ENCODE measurements at regions not wholly inside any gene's neighbourhood (a gene's known extent, or its start where the extent isn't known, plus 50 kb on each side); places are given as distances from the start of the nearest gene placed in this dataset.
A peak's percentile ranks its signal among the peaks of the same experiment; 100 is the strongest.

DNA sequence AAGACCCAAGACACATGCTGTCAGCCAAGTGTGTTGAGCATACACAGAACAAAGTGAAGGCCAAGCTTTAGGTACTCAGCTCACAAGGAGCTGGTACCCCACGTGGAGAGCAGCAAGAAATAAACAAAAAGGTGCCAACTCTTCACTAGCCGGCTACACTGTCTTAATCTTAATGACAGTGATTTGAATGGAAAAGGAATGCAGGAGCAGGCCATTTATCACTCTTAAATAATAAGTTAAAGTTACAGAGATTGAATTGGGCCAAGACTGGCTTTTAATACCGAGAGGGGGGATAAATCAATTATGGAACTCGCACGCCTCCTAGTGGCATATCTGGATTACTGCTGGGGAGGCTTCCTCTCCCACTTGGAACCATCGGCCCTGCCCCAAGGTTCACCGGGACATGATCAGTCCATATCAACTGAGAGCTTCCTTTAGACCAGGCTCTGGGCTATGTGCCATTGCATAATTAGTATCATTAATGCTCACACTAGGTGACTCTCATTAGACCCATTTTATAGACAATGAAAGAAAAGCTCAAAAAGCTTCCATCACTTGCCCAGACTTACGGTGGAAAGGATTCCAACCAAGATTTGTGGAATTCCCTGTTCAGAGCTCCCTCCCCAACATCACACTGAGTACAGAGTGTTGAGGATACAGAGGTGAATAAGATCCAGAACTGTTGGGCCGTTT, 94.0 kb downstream of the ACTL7B start:
- H3K36me3 Mint-ChIP-seq (ENCODE audit: low read depth): no peaks in the 10 kb centered on the region; the same call in 2 of the 3 replicates
- H3F3A ChIP-seq (replicated peaks; ENCODE audit: low read depth): no peaks in the 10 kb centered on the region
- H3K4me2 ChIP-seq: no peak overlapping the region
- H3K27ac ChIP-seq (ENCODE audit: low read depth): no peak overlapping the region
- H3K36me3 ChIP-seq (ENCODE audit: insufficient read depth): no peaks in the 10 kb centered on the region
- DNase-seq (ENCODE audit: low spot score): peak; percentile 79
- H3K27ac Mint-ChIP-seq: no peak overlapping the region
- no peaks in the 10 kb centered on the region for H3K79me2 ChIP-seq (replicated peaks; ENCODE audit: insufficient read depth)
- H3K9me2 ChIP-seq (ENCODE audit: insufficient read depth): peaks cover 11% of the 10 kb centered on the region; the same call in 1 of the 2 replicates
- no peak overlapping the region for H3K4me3 ChIP-seq
- no peak overlapping the region for H3K4me3 Mint-ChIP-seq
- ATAC-seq: peak; percentile 95
- H2AFZ ChIP-seq: peak overlapping the region; percentile 78
- H3K4me1 Mint-ChIP-seq: peaks cover 4% of the 10 kb centered on the region
- peaks cover 3% of the 10 kb centered on the region; the same call in 1 of the 3 replicates for H3K9me3 Mint-ChIP-seq
- no peaks in the 10 kb centered on the region for H4K20me1 ChIP-seq (replicated peaks; ENCODE audit: insufficient read depth)
- H3K4me1 ChIP-seq (ENCODE audit: insufficient read depth): no peaks in the 10 kb centered on the region
- no peaks in the 10 kb centered on the region for H3K27me3 ChIP-seq (ENCODE audit: insufficient read depth)
- H3K27me3 Mint-ChIP-seq (ENCODE audit: insufficient read depth, low read depth, poor library complexity): no peaks in the 10 kb centered on the region
- TF ChIP-seq, protein P1, sequence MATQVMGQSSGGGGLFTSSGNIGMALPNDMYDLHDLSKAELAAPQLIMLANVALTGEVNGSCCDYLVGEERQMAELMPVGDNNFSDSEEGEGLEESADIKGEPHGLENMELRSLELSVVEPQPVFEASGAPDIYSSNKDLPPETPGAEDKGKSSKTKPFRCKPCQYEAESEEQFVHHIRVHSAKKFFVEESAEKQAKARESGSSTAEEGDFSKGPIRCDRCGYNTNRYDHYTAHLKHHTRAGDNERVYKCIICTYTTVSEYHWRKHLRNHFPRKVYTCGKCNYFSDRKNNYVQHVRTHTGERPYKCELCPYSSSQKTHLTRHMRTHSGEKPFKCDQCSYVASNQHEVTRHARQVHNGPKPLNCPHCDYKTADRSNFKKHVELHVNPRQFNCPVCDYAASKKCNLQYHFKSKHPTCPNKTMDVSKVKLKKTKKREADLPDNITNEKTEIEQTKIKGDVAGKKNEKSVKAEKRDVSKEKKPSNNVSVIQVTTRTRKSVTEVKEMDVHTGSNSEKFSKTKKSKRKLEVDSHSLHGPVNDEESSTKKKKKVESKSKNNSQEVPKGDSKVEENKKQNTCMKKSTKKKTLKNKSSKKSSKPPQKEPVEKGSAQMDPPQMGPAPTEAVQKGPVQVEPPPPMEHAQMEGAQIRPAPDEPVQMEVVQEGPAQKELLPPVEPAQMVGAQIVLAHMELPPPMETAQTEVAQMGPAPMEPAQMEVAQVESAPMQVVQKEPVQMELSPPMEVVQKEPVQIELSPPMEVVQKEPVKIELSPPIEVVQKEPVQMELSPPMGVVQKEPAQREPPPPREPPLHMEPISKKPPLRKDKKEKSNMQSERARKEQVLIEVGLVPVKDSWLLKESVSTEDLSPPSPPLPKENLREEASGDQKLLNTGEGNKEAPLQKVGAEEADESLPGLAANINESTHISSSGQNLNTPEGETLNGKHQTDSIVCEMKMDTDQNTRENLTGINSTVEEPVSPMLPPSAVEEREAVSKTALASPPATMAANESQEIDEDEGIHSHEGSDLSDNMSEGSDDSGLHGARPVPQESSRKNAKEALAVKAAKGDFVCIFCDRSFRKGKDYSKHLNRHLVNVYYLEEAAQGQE (IDR thresholded peaks at IDR 0.05; ENCODE audit: unreplicated experiment): no peak
- TF ChIP-seq CTCF (conservative IDR thresholded peaks at IDR 0.05; ENCODE audit: low read depth in 2 of 2): peak; percentile 83 to 87

GRCh38 chr9:108760841-108761240, 94.9 kb downstream of the ACTL7B start:
- Mint-ChIP-seq H3K27ac (no peak overlapping the region), H3K9me3 (peaks cover 3% of the 10 kb centered on the region; the same call in 1 of the 3 replicates), H3K4me1 (peaks cover 11% of the 10 kb centered on the region), H3K36me3 (ENCODE audit: low read depth) (no peaks in the 10 kb centered on the region; the same call in 2 of the 3 replicates), H3K4me3 (no peak overlapping the region), H3K27me3 (ENCODE audit: insufficient read depth, low read depth, poor library complexity) (no peaks in the 10 kb centered on the region)
- H3K27me3 ChIP-seq (ENCODE audit: insufficient read depth): no peaks in the 10 kb centered on the region
- ATAC-seq: no peak
- H2AFZ ChIP-seq: no peak overlapping the region
- no peak overlapping the region for H3K27ac ChIP-seq (ENCODE audit: low read depth)
- no peaks in the 10 kb centered on the region for H3K79me2 ChIP-seq (replicated peaks; ENCODE audit: insufficient read depth)
- H3K4me1 ChIP-seq (ENCODE audit: insufficient read depth): peaks cover 7% of the 10 kb centered on the region; the same call in 1 of the 2 replicates
- H3K4me3 ChIP-seq: no peak overlapping the region
- no peak overlapping the region for H3K4me2 ChIP-seq
- H3K9me2 ChIP-seq (ENCODE audit: insufficient read depth): peaks cover 11% of the 10 kb centered on the region
- H3F3A ChIP-seq (replicated peaks; ENCODE audit: low read depth): no peaks in the 10 kb centered on the region
- no peak for DNase-seq (ENCODE audit: low spot score)
- no peaks in the 10 kb centered on the region for H4K20me1 ChIP-seq (replicated peaks; ENCODE audit: insufficient read depth)
- no peaks in the 10 kb centered on the region for H3K36me3 ChIP-seq (ENCODE audit: insufficient read depth)
- TF ChIP-seq STAT1 (IDR thresholded peaks at IDR 0.05; ENCODE audit: unreplicated experiment): no peak
- TF ChIP-seq, protein P1 (IDR thresholded peaks at IDR 0.05; ENCODE audit: unreplicated experiment): no peak
- no peak for TF ChIP-seq EZH2 (IDR thresholded peaks at IDR 0.05; ENCODE audit: low read depth, unreplicated experiment)
- no peak for TF ChIP-seq NANOG (IDR thresholded peaks at IDR 0.05; ENCODE audit: borderline replicate concordance)

Measured in GM23338 (cell line).